DND-41 (cell line): ENCODE measurements at regions not wholly inside any gene's neighbourhood (a gene's known extent, or its start where the extent isn't known, plus 50 kb on each side); places are given as distances from the start of the nearest gene placed in this dataset.

ENCODE experiments used
- CTCF ChIP-seq: IDR thresholded peaks from 2 replicates; pipeline ENCODE4 v1.5.1; 2012; ENCODE audit warnings: borderline replicate concordance, low read length, moderate library complexity, mild to moderate bottlenecking; ENCODE audit not compliant: poor library complexity, severe bottlenecking; ENCODE audit errors: extremely low read depth
- EZH2 ChIP-seq: IDR thresholded peaks from 3 replicates; pipeline ENCODE4 v1.6.1; 2012; ENCODE audit warnings: borderline replicate concordance, low read depth, mild to moderate bottlenecking, moderate library complexity, low read length, inconsistent platforms; ENCODE audit not compliant: severe bottlenecking

GRCh38 chr3:24607281-24607680 lies 112.6 kb upstream of the THRB start:
- TF ChIP-seq CTCF (no peak), EZH2 (no peak)
